ENCODE measurements at regions not wholly inside any gene's neighbourhood (a gene's known extent, or its start where the extent isn't known, plus 50 kb on each side); places are given as distances from the start of the nearest gene placed in this dataset.

DNA sequence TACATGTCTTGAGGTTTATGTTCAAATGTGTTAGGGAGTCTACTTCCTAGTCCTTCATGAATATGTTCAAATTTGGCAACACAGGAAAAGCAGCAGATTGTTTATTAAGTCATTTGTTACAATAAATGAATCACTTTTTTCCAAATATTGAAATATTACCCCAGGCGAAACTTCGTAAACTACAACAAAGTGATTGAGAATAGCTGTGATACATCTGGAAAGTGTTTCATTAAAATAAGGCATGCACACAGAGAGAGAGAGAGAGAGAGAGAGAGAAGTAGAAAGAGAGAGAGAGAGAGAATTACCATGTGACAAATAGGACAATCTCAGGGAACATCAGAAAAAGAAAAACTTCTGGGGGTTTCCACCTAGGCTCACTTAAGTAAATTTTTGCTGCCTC is 363.1 kb upstream of the PTCHD4 start:
- TF ChIP-seq CTCF (IDR thresholded peaks at IDR 0.05) = no peak
- TF ChIP-seq POLR2A (IDR thresholded peaks at IDR 0.05) = no peak
- TF ChIP-seq EP300 (IDR thresholded peaks at IDR 0.05; ENCODE audit: low read depth) = no peak
- TF ChIP-seq POLR2AphosphoS5 (IDR thresholded peaks at IDR 0.05) = no peak
